GM12801 (cell line): ENCODE measurements at regions not wholly inside any gene's neighbourhood (a gene's known extent, or its start where the extent isn't known, plus 50 kb on each side); places are given as distances from the start of the nearest gene placed in this dataset.

Source experiments
- CTCF ChIP-seq: IDR thresholded peaks from one replicate; pipeline ENCODE4 v1.5.1; 2011; ENCODE audit warnings: control low read depth; ENCODE audit not compliant: insufficient read length; ENCODE audit errors: extremely low read depth

- TF ChIP-seq CTCF, result no peak
Observed at GRCh38 chr5:72021651-72022357, 85.5 kb upstream of the MAP1B start.

- TF ChIP-seq CTCF, result no peak
Observed at GRCh38 chr5:72028382-72028781, 78.9 kb upstream of the MAP1B start.

GRCh38 chr5:72030237-72030636, 77.0 kb upstream of the MAP1B start:
- TF ChIP-seq CTCF, result no peak

GRCh38 chr5:72032788-72033187, 74.5 kb upstream of the MAP1B start:
- TF ChIP-seq CTCF, result no peak

- no peak for TF ChIP-seq CTCF
Observed at GRCh38 chr5:72034770-72035169, 72.5 kb upstream of the MAP1B start.

- no peak for TF ChIP-seq CTCF
Observed at GRCh38 chr5:72035831-72036230, 71.4 kb upstream of the MAP1B start.

GRCh38 chr5:72036951-72037350, 70.3 kb upstream of the MAP1B start:
- no peak for TF ChIP-seq CTCF

GRCh38 chr5:72040513-72040912, 66.8 kb upstream of the MAP1B start:
- no peak for TF ChIP-seq CTCF
